Breast epithelium (tissue), 4 donors: ENCODE measurements at regions not wholly inside any gene's neighbourhood (a gene's known extent, or its start where the extent isn't known, plus 50 kb on each side); places are given as distances from the start of the nearest gene placed in this dataset.

Experiments
- DNase-seq, 2 donors: peaks; one replicate each; pipeline ENCODE4 v3.0.0-alpha.2; 2019; ENCODE audit warnings: low spot score in 2 of 2
- H3K27ac ChIP-seq, 2 donors: fragments of 200-600 bp; sonication (generic) in 1 of 2; one replicate each; pipeline ENCODE4 v1.5.1; 2016 to 2019; ENCODE audit warnings: mild to moderate bottlenecking in 1 of 2
- H3K27me3 ChIP-seq, 2 donors: fragments of 200-600 bp; sonication (generic) in 1 of 2; one replicate each; pipeline versions ENCODE4 v1.5.1 to v1.6.0; 2017 to 2019; ENCODE audit warnings: control low read depth in 1 of 2, mild to moderate bottlenecking in 1 of 2
- H3K36me3 ChIP-seq: fragments of 200-600 bp; one replicate; pipeline ENCODE4 v1.5.1; 2019
- H3K4me1 ChIP-seq, 2 donors: fragments of 200-600 bp; sonication (generic); one replicate each; pipeline ENCODE4 v1.5.1; 2016 to 2019; ENCODE audit warnings: control low read depth in 1 of 2
- H3K4me3 ChIP-seq, 3 donors: fragments of 200-600 bp; sonication (generic); 1 replicate in 2 of 3; 2 replicates in 1 of 3; pipeline ENCODE4 v1.5.1; 2016 to 2019; ENCODE audit warnings: mild to moderate bottlenecking in 3 of 3, moderate library complexity in 2 of 3
- H3K9me3 ChIP-seq, 2 donors: fragments of 200-600 bp; sonication (generic) in 1 of 2; one replicate each; pipeline ENCODE4 v1.5.1; 2016 to 2019; ENCODE audit warnings: control low read depth in 1 of 2
- POLR2A ChIP-seq: fragments of 450-650 bp; IDR thresholded peaks from one replicate; pipeline ENCODE4 v1.6.1; 2016; ENCODE audit warnings: antibody characterized with exemption, mild to moderate bottlenecking, moderate library complexity
- POLR2AphosphoS5 ChIP-seq, 3 donors: sonication (generic); formaldehyde crosslinking; IDR thresholded peaks; one replicate each; pipeline ENCODE4 v1.6.1; 2017; ENCODE audit warnings: antibody characterized with exemption in 3 of 3
- intact Hi-C: fragments of 100-400 bp; cut with DNase I; formaldehyde crosslinking; loops from one replicate; pipeline ENCODE4 v1.15.1; 2023; ENCODE audit warnings: low total_unique reads
- TF ChIP-seq, protein P1 (sequence below), 3 donors: fragments of 450-650 bp; IDR thresholded peaks; one replicate each; pipeline ENCODE4 v1.5.1; 2016 to 2017; ENCODE audit warnings: antibody characterized with exemption in 3 of 3, mild to moderate bottlenecking in 3 of 3, moderate library complexity in 3 of 3

DNA sequence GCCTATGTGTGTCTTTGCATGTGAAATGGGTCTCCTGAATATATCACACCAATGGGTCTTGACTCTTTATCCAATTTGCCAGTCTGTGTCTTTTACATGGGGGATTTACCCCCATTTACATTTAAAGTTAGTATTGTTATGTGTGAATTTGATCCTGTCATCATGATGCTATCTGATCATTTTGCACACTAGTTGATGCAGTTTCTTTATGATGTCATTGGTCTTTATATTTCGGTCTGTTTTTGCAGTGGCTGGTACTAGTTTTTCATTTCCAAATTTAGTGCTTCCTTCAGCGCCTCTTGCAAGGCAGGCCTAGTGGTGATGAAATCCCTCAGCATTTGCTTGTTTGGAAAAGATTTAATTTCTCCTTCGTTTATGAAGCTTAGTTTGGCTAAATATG is 555.2 kb upstream of the BTBD3 start:
- Histone ChIP-seq H3K27me3 (no peaks in the 10 kb centered on the region), H3K4me1 (no peaks in the 10 kb centered on the region), H3K4me3 (no peak overlapping the region), H3K36me3 (no peaks in the 10 kb centered on the region), H3K27ac (no peak overlapping the region), H3K9me3 (no peaks in the 10 kb centered on the region)
- no peak for DNase-seq
- TF ChIP-seq, protein P1, sequence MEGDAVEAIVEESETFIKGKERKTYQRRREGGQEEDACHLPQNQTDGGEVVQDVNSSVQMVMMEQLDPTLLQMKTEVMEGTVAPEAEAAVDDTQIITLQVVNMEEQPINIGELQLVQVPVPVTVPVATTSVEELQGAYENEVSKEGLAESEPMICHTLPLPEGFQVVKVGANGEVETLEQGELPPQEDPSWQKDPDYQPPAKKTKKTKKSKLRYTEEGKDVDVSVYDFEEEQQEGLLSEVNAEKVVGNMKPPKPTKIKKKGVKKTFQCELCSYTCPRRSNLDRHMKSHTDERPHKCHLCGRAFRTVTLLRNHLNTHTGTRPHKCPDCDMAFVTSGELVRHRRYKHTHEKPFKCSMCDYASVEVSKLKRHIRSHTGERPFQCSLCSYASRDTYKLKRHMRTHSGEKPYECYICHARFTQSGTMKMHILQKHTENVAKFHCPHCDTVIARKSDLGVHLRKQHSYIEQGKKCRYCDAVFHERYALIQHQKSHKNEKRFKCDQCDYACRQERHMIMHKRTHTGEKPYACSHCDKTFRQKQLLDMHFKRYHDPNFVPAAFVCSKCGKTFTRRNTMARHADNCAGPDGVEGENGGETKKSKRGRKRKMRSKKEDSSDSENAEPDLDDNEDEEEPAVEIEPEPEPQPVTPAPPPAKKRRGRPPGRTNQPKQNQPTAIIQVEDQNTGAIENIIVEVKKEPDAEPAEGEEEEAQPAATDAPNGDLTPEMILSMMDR (IDR thresholded peaks at IDR 0.05): no peak
- TF ChIP-seq POLR2A: no peak
- no peak for TF ChIP-seq POLR2AphosphoS5 (IDR thresholded peaks at IDR 0.05)
- intact Hi-C loops: loop anchor here (2.0 kb wide), 1 partner anchor 14 kb away; no protein-coding TSS in a partner anchor

DNA sequence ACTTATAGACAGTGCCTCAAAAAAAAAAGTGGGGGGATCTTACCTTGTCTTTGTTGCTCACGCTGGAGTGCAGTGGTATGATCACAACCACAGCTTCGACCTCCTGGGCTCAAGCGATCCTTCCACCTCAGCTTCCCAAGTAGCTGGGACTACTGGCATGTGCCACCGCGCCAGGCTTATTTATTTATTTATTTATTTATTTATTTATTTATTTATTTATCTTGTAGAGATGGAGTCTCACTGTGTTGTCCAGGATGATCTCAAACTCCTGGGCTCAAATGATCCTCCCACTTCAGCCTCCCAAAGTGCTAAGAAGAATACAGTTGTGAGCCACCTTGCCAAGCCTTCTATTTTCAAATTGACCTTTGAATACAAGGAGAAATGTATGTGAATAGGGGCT is 553.0 kb upstream of the BTBD3 start:
- no peak overlapping the region for H3K27ac ChIP-seq
- intact Hi-C loops: no loop called here
- no peaks in the 10 kb centered on the region for H3K9me3 ChIP-seq
- no peaks in the 10 kb centered on the region for H3K36me3 ChIP-seq
- no peak overlapping the region for H3K4me3 ChIP-seq
- TF ChIP-seq, protein P1 (IDR thresholded peaks at IDR 0.05): no peak
- no peak for TF ChIP-seq POLR2AphosphoS5 (IDR thresholded peaks at IDR 0.05)
- TF ChIP-seq POLR2A: no peak
- no peaks in the 10 kb centered on the region for H3K4me1 ChIP-seq
- DNase-seq: no peak
- no peaks in the 10 kb centered on the region for H3K27me3 ChIP-seq

DNA sequence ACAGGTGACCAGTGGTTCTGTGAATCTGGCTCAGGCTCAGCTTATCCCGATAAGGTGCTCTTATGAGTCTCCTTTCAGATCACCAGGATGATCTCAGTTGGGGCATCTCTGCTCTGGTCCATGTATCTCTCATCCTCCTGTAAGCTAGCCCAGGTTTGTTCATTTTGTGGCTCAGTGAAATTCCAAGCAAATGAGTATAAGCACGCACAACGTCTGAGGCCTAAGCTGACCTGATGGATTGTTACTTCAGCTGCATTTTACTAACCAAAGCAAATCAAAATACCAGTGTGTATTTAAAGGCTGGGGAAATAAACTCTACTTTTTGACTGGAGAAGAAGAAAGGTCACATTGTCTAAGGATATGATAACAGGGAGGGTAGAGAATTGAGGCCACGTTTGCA is 551.0 kb upstream of the BTBD3 start:
- intact Hi-C loops: no loop called here
- H3K36me3 ChIP-seq: no peaks in the 10 kb centered on the region
- DNase-seq: no peak
- no peaks in the 10 kb centered on the region for H3K9me3 ChIP-seq
- H3K27me3 ChIP-seq: no peaks in the 10 kb centered on the region
- H3K4me1 ChIP-seq: no peaks in the 10 kb centered on the region
- TF ChIP-seq, protein P1 (IDR thresholded peaks at IDR 0.05): no peak
- TF ChIP-seq POLR2AphosphoS5 (IDR thresholded peaks at IDR 0.05) (no peak), POLR2A (no peak)
- no peak overlapping the region for H3K4me3 ChIP-seq
- no peak overlapping the region for H3K27ac ChIP-seq

DNA sequence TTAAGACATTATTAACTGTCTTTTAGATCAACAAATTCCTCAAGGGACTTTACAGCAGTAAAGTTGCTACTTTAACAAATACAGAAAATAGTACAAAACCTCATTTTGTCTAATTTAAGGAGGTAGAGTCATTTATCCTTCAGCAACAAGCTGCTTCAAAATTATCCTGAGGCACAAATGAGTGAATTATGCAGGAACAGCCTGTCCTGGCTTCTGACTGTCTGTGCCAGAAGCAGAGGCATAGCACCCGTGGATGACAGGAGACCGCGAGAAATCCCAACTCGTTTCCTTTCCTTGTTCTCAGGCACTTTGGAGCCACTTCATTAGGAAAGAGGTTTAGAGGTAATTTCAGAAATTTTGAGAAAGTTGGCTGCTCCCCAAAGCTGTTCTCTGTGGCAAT is 549.2 kb upstream of the BTBD3 start:
- Histone ChIP-seq H3K4me3 (no peak overlapping the region), H3K9me3 (no peaks in the 10 kb centered on the region), H3K36me3 (no peaks in the 10 kb centered on the region), H3K27me3 (no peaks in the 10 kb centered on the region), H3K27ac (no peak overlapping the region), H3K4me1 (no peaks in the 10 kb centered on the region)
- intact Hi-C loops: no loop called here
- TF ChIP-seq POLR2A (no peak), POLR2AphosphoS5 (IDR thresholded peaks at IDR 0.05) (no peak)
- TF ChIP-seq, protein P1 (IDR thresholded peaks at IDR 0.05): no peak
- DNase-seq: no peak

DNA sequence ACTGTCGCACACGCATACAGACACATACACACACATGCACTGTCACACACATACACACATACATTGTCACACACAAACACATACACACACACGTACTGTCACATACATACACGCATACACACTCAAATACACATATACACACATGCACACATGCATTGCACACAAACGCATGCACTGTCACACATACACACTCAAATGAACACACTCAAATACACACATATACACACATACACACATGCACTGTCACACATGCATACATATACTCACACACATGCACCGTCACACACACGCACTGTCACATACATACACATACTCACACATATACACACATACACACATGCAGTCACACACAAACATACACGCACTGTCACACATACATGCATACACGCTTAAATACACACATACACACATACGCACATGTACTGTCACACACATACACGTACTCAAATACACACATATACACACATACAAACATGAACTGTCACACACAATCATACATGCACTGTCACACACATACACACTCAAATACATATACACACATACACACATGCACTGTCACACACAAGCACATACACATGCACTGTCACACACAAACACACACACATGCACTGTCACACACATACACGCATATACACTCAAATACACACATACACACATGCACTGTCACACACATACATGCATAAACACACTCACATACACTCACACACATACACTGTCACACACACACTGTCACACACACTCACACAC is 548.6 kb upstream of the BTBD3 start:
- TF ChIP-seq, protein P1 (IDR thresholded peaks at IDR 0.05): no peak
- TF ChIP-seq POLR2A: no peak
- TF ChIP-seq POLR2AphosphoS5 (IDR thresholded peaks at IDR 0.05): no peak
- no peaks in the 10 kb centered on the region for H3K27me3 ChIP-seq
- intact Hi-C loops: no loop called here

More for the DNA sequence above, 548.6 kb upstream of the BTBD3 start:
- Histone ChIP-seq H3K4me1 (no peaks in the 10 kb centered on the region), H3K27ac (no peak overlapping the region), H3K36me3 (no peaks in the 10 kb centered on the region), H3K4me3 (no peak overlapping the region), H3K9me3 (no peaks in the 10 kb centered on the region)
- DNase-seq: no peak
